ENCODE measurements at regions not wholly inside any gene's neighbourhood (a gene's known extent, or its start where the extent isn't known, plus 50 kb on each side); places are given as distances from the start of the nearest gene placed in this dataset.

- H3K27me3 Mint-ChIP-seq: no peaks in the 10 kb centered on the region
- TF ChIP-seq, protein P1, sequence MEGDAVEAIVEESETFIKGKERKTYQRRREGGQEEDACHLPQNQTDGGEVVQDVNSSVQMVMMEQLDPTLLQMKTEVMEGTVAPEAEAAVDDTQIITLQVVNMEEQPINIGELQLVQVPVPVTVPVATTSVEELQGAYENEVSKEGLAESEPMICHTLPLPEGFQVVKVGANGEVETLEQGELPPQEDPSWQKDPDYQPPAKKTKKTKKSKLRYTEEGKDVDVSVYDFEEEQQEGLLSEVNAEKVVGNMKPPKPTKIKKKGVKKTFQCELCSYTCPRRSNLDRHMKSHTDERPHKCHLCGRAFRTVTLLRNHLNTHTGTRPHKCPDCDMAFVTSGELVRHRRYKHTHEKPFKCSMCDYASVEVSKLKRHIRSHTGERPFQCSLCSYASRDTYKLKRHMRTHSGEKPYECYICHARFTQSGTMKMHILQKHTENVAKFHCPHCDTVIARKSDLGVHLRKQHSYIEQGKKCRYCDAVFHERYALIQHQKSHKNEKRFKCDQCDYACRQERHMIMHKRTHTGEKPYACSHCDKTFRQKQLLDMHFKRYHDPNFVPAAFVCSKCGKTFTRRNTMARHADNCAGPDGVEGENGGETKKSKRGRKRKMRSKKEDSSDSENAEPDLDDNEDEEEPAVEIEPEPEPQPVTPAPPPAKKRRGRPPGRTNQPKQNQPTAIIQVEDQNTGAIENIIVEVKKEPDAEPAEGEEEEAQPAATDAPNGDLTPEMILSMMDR (IDR thresholded peaks at IDR 0.05; ENCODE audit: unreplicated experiment): no peak
- no peaks in the 10 kb centered on the region for H3K36me3 Mint-ChIP-seq (ENCODE audit: insufficient read depth)
- DNase-seq (ENCODE audit: low spot score, unreplicated experiment): no peak
- peaks cover 2% of the 10 kb centered on the region for H3K4me1 Mint-ChIP-seq (ENCODE audit: low read depth)
- no peaks in the 10 kb centered on the region for H3K9me3 Mint-ChIP-seq (ENCODE audit: low read depth)
- H3K4me3 Mint-ChIP-seq (ENCODE audit: low read depth): no peak overlapping the region
- H3K27ac Mint-ChIP-seq: no peak overlapping the region
Measured at GRCh38 chr18:23336101-23336500, 117.0 kb upstream of the RIOK3 start.

DNA sequence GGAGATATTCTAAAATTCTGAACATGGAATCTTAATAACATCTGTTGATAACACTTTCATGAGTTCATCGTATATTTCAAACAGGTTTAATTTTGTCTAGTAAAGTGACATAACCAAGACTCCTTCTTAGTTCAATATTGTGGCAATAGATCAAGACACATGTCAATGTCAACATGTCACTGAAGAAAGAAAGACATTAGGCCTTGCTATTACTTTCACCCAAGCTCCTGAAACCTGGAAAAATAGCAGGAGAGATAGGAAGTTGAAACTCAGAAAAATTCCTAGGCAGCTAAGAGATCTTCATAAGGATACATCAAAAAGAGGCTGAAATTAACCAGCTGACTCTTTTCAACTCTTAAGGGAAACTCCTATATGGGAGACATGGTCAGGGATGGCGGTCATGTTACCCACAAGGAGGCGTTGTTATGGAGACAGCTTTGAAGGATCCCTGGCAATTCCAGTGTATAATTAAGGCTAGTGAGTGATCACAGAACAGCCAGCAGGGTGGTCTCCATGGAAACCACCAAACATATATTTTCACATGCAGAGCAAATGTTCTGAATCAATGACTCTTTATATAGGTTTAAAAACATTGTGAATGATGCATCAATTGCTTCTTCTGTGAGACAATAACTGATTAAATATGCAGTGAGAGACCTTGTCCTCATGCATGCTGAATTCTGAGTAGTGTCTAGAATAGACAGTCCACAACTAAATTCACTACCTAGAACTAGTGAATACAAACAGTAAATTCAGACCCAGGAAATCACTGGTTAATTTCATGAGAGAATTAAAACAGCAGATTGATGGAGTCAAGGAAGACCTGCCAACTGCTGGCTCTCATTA lies 115.3 kb upstream of the RIOK3 start:
- H3K36me3 Mint-ChIP-seq (ENCODE audit: insufficient read depth): no peaks in the 10 kb centered on the region
- no peaks in the 10 kb centered on the region for H3K27me3 Mint-ChIP-seq
- H3K4me1 Mint-ChIP-seq (ENCODE audit: low read depth): no peaks in the 10 kb centered on the region
- TF ChIP-seq, protein P1 (IDR thresholded peaks at IDR 0.05; ENCODE audit: unreplicated experiment): no peak
- H3K4me3 Mint-ChIP-seq (ENCODE audit: low read depth): no peak overlapping the region
- no peaks in the 10 kb centered on the region for H3K9me3 Mint-ChIP-seq (ENCODE audit: low read depth)
- no peak overlapping the region for H3K27ac Mint-ChIP-seq
- DNase-seq (ENCODE audit: low spot score, unreplicated experiment): no peak

DNA sequence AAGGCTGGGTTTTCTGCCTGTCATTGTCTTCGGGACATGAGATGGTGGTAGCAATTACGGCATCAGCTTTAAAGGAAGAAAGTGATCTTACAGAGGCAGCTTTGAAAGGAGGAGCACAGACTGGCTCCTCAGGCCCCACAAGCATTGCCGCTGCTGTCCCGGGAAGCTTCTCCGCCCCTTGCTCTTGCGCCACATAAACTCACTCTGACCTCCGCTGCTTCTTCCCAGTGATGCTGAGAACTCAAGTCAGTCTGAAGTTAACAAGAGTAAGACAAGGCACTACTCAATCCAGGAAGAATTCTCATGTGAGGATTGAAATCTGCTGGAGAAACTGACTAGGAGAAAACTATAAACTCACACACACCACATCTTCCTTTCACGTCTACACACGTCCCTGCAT lies 112.4 kb upstream of the RIOK3 start:
- Mint-ChIP-seq H3K4me1 (ENCODE audit: low read depth) (no peaks in the 10 kb centered on the region), H3K27me3 (no peaks in the 10 kb centered on the region), H3K36me3 (ENCODE audit: insufficient read depth) (peaks cover 2% of the 10 kb centered on the region), H3K9me3 (ENCODE audit: low read depth) (no peaks in the 10 kb centered on the region), H3K4me3 (ENCODE audit: low read depth) (no peak overlapping the region), H3K27ac (no peak overlapping the region)
- DNase-seq (ENCODE audit: low spot score, unreplicated experiment): no peak
- TF ChIP-seq, protein P1 (IDR thresholded peaks at IDR 0.05; ENCODE audit: unreplicated experiment): no peak

GRCh38 chr18:23341383-23341782 lies 111.7 kb upstream of the RIOK3 start:
- Mint-ChIP-seq H3K36me3 (ENCODE audit: insufficient read depth) (peaks cover 2% of the 10 kb centered on the region), H3K4me1 (ENCODE audit: low read depth) (no peaks in the 10 kb centered on the region), H3K9me3 (ENCODE audit: low read depth) (no peaks in the 10 kb centered on the region), H3K27me3 (no peaks in the 10 kb centered on the region), H3K4me3 (ENCODE audit: low read depth) (no peak overlapping the region), H3K27ac (no peak overlapping the region)
- DNase-seq (ENCODE audit: low spot score, unreplicated experiment): no peak
- TF ChIP-seq, protein P1 (IDR thresholded peaks at IDR 0.05; ENCODE audit: unreplicated experiment): no peak

DNA sequence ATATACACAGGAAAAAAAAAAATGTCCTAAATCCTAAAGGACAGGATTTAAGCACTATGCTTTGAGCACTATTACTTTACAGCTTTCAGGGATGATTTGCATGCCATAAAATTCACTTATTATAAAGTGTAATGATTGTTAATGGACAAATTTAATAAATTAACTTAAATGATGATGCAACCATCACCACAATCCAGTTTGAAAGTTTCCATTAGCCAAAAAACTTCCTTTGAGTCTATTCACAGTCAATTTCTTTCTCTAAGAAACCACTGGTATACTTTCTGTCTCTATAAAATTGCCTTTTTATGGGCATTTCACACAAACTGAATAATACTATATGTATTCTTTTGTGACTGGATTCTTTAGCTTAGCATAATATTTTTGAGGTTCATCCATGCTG lies 111.1 kb upstream of the RIOK3 start:
- Mint-ChIP-seq H3K27ac (no peak overlapping the region), H3K4me1 (ENCODE audit: low read depth) (no peaks in the 10 kb centered on the region), H3K36me3 (ENCODE audit: insufficient read depth) (peaks cover 2% of the 10 kb centered on the region), H3K4me3 (ENCODE audit: low read depth) (no peak overlapping the region), H3K9me3 (ENCODE audit: low read depth) (no peaks in the 10 kb centered on the region), H3K27me3 (no peaks in the 10 kb centered on the region)
- TF ChIP-seq, protein P1 (IDR thresholded peaks at IDR 0.05; ENCODE audit: unreplicated experiment): no peak
- no peak for DNase-seq (ENCODE audit: low spot score, unreplicated experiment)

Measured in progenitor cell of endocrine pancreas (in vitro differentiated cells).